GM23338 (cell line): ENCODE measurements at regions not wholly inside any gene's neighbourhood (a gene's known extent, or its start where the extent isn't known, plus 50 kb on each side); places are given as distances from the start of the nearest gene placed in this dataset.
A peak's percentile ranks its signal among the peaks of the same experiment; 100 is the strongest.

ENCODE experiments used
- ATAC-seq: fragments of 200-7000 bp; cut with Tn5 transposase; 3 replicates; pipeline ENCODE4 v1.9.1; 2020
- DNase-seq: peaks from one replicate; pipeline ENCODE4 v3.0.0-alpha.2; 2015; ENCODE audit warnings: low spot score
- H2AFZ ChIP-seq: fragments of 200-600 bp; sonication (generic); 2 replicates; pipeline ENCODE4 v1.8.0; 2016; ENCODE audit warnings: antibody characterized with exemption, mild to moderate bottlenecking, moderate library complexity
- H3F3A ChIP-seq: fragments of 200-600 bp; sonication (generic); replicated peaks from 2 replicates; pipeline ENCODE4 v1.8.0; 2017; ENCODE audit warnings: antibody characterized with exemption, mixed run types, low read depth
- H3K27ac ChIP-seq: fragments of 200-600 bp; sonication (generic); 2 replicates; pipeline ENCODE4 v1.6.1; 2016; ENCODE audit warnings: low read depth
- H3K27me3 ChIP-seq: fragments of 200-600 bp; sonication (generic); 2 replicates; pipeline ENCODE4 v1.8.0; 2016; ENCODE audit warnings: mild to moderate bottlenecking, mixed run types, moderate library complexity; ENCODE audit not compliant: insufficient read depth
- H3K36me3 ChIP-seq: fragments of 200-600 bp; sonication (generic); 2 replicates; pipeline ENCODE4 v1.8.0; 2016; ENCODE audit warnings: mild to moderate bottlenecking; ENCODE audit not compliant: insufficient read depth
- H3K4me1 ChIP-seq: fragments of 200-600 bp; sonication (generic); 2 replicates; pipeline ENCODE4 v1.8.0; 2016; ENCODE audit warnings: mild to moderate bottlenecking, moderate library complexity; ENCODE audit not compliant: insufficient read depth
- H3K4me2 ChIP-seq: fragments of 200-600 bp; sonication (generic); 2 replicates; pipeline ENCODE4 v1.7.1; 2017; ENCODE audit warnings: mixed run types
- H3K4me3 ChIP-seq: fragments of 200-600 bp; sonication (generic); 2 replicates; pipeline ENCODE4 v1.6.1; 2016; ENCODE audit warnings: mixed run types
- H3K79me2 ChIP-seq: fragments of 200-600 bp; sonication (generic); replicated peaks from 2 replicates; pipeline ENCODE4 v1.8.0; 2017; ENCODE audit warnings: mild to moderate bottlenecking; ENCODE audit not compliant: insufficient read depth
- H3K9me2 ChIP-seq: fragments of 200-600 bp; sonication (generic); 2 replicates; pipeline ENCODE4 v1.8.0; 2017; ENCODE audit not compliant: insufficient read depth
- H4K20me1 ChIP-seq: fragments of 200-600 bp; sonication (generic); replicated peaks from 2 replicates; pipeline ENCODE4 v1.8.0; 2017; ENCODE audit warnings: mild to moderate bottlenecking; ENCODE audit not compliant: insufficient read depth
- H3K27ac Mint-ChIP-seq: 2 replicates; pipeline ENCODE4 v1.8.0; 2020; ENCODE audit warnings: inconsistent platforms, mild to moderate bottlenecking, moderate library complexity, mixed read lengths
- H3K27me3 Mint-ChIP-seq: 3 replicates; pipeline ENCODE4 v1.8.0; 2022; ENCODE audit warnings: low read depth, mild to moderate bottlenecking, moderate library complexity, mixed read lengths, inconsistent platforms; ENCODE audit not compliant: insufficient read depth, poor library complexity
- H3K36me3 Mint-ChIP-seq: 3 replicates; pipeline ENCODE4 v1.8.0; 2021; ENCODE audit warnings: low read depth, mild to moderate bottlenecking, inconsistent platforms, moderate library complexity, mixed read lengths
- H3K4me1 Mint-ChIP-seq: 3 replicates; pipeline ENCODE4 v1.8.0; 2020; ENCODE audit warnings: mild to moderate bottlenecking, inconsistent platforms, mixed read lengths
- H3K4me3 Mint-ChIP-seq: 3 replicates; pipeline ENCODE4 v1.8.0; 2021; ENCODE audit warnings: moderate library complexity, mild to moderate bottlenecking, inconsistent platforms, mixed read lengths
- H3K9me3 Mint-ChIP-seq: 3 replicates; pipeline ENCODE4 v1.8.0; 2020; ENCODE audit warnings: moderate library complexity, mild to moderate bottlenecking, inconsistent platforms, mixed read lengths
- CREB1 ChIP-seq: fragments of 250-450 bp; sonication (Bioruptor Pico); IDR thresholded peaks from 2 replicates; pipeline ENCODE4 v1.5.0; 2020; ENCODE audit warnings: low read depth, mild to moderate bottlenecking, moderate library complexity
- CTCF ChIP-seq, 2 experiments: fragments of 200-600 bp in 1 of 2; sonication (generic) in 1 of 2; conservative IDR thresholded peaks; 2 replicates each; pipeline versions ENCODE4 v1.5.1 to v1.6.1; 2016 to 2017; ENCODE audit warnings: antibody characterized with exemption in 2 of 2, low read depth in 2 of 2, mild to moderate bottlenecking in 2 of 2, moderate library complexity in 1 of 2
- ETS1 ChIP-seq: IDR thresholded peaks from 2 replicates; pipeline ENCODE4 v1.6.1; 2016; ENCODE audit warnings: antibody characterized with exemption
- EZH2 ChIP-seq: fragments of 200-600 bp; sonication (generic); IDR thresholded peaks from one replicate; pipeline ENCODE4 v1.8.0; 2017; ENCODE audit warnings: antibody characterized with exemption, mild to moderate bottlenecking, low read depth; ENCODE audit not compliant: unreplicated experiment
- EZH2phosphoT487 ChIP-seq: fragments of 200-600 bp; sonication (generic); IDR thresholded peaks from one replicate; pipeline ENCODE4 v1.8.1; 2018; ENCODE audit warnings: antibody characterized with exemption; ENCODE audit not compliant: unreplicated experiment
- JUNB ChIP-seq: IDR thresholded peaks from one replicate; pipeline ENCODE4 v1.6.1; 2016; ENCODE audit warnings: antibody characterized with exemption; ENCODE audit not compliant: unreplicated experiment
- NANOG ChIP-seq: IDR thresholded peaks from 2 replicates; pipeline ENCODE4 v1.6.1; 2016; ENCODE audit warnings: antibody characterized with exemption, borderline replicate concordance
- POLR2AphosphoS5 ChIP-seq: IDR thresholded peaks from 2 replicates; pipeline ENCODE4 v1.6.1; 2016; ENCODE audit warnings: antibody characterized with exemption, low read depth
- REST ChIP-seq: IDR thresholded peaks from one replicate; pipeline ENCODE4 v1.6.1; 2018; ENCODE audit warnings: antibody characterized with exemption; ENCODE audit not compliant: unreplicated experiment
- ZNF114 ChIP-seq: fragments of 250-450 bp; sonication (Bioruptor Pico); IDR thresholded peaks from 2 replicates; pipeline ENCODE4 v1.5.0; 2020; ENCODE audit warnings: mild to moderate bottlenecking, moderate library complexity

GRCh38 chr2:128986867-128987268 is 668.2 kb upstream of the HS6ST1 start:
- H4K20me1 ChIP-seq = no peaks in the 10 kb centered on the region
- TF ChIP-seq CTCF (conservative IDR thresholded peaks at IDR 0.05; ENCODE audit: low read depth in 2 of 2) (0 out of 4 replicates have a peak, but pooled peaks of 1 of the 2 experiments have one; percentile 1), POLR2AphosphoS5 (no peak), REST (no peak)
- H3K4me2 ChIP-seq = no peak overlapping the region
- H3K27ac Mint-ChIP-seq = no peak overlapping the region
- peaks cover 5% of the 10 kb centered on the region for H3K4me1 Mint-ChIP-seq
- H3K4me3 Mint-ChIP-seq = no peak overlapping the region
- no peak overlapping the region for H3K4me3 ChIP-seq
- no peaks in the 10 kb centered on the region for H3K27me3 ChIP-seq
- H3K4me1 ChIP-seq = no peaks in the 10 kb centered on the region
- H2AFZ ChIP-seq = no peak overlapping the region
- H3K36me3 ChIP-seq = no peaks in the 10 kb centered on the region
- peak; percentile 50 for ATAC-seq
- no peaks in the 10 kb centered on the region; the same call in 1 of the 2 replicates for H3K9me2 ChIP-seq
- H3K36me3 Mint-ChIP-seq = no peaks in the 10 kb centered on the region
- no peak overlapping the region for H3K27ac ChIP-seq
- H3F3A ChIP-seq = no peaks in the 10 kb centered on the region
- H3K79me2 ChIP-seq = no peaks in the 10 kb centered on the region
- no peaks in the 10 kb centered on the region for H3K9me3 Mint-ChIP-seq
- H3K27me3 Mint-ChIP-seq = peaks cover 5% of the 10 kb centered on the region
- no peak for DNase-seq

GRCh38 chr2:128988326-128988725 is 669.7 kb upstream of the HS6ST1 start:
- no peaks in the 10 kb centered on the region for H3K9me2 ChIP-seq
- no peaks in the 10 kb centered on the region for H3K79me2 ChIP-seq
- H3K4me3 Mint-ChIP-seq = no peak overlapping the region
- H2AFZ ChIP-seq = no peak overlapping the region
- H3F3A ChIP-seq = no peaks in the 10 kb centered on the region
- H3K9me3 Mint-ChIP-seq = no peaks in the 10 kb centered on the region; the same call in 2 of the 3 replicates
- peaks cover 5% of the 10 kb centered on the region for H3K4me1 Mint-ChIP-seq
- no peaks in the 10 kb centered on the region for H3K36me3 Mint-ChIP-seq
- H3K4me2 ChIP-seq = no peak overlapping the region
- peaks cover 3% of the 10 kb centered on the region for H3K27me3 Mint-ChIP-seq
- H3K36me3 ChIP-seq = no peaks in the 10 kb centered on the region
- no peak overlapping the region for H3K27ac ChIP-seq
- no peak overlapping the region for H3K4me3 ChIP-seq
- no peaks in the 10 kb centered on the region for H4K20me1 ChIP-seq
- H3K4me1 ChIP-seq = no peaks in the 10 kb centered on the region
- DNase-seq = no peak
- ATAC-seq = no peak
- H3K27ac Mint-ChIP-seq = no peak overlapping the region
- no peaks in the 10 kb centered on the region for H3K27me3 ChIP-seq
- TF ChIP-seq NANOG (no peak), JUNB (no peak), EZH2phosphoT487 (no peak), ZNF114 (CRISPR knock-in tag) (no peak), ETS1 (no peak), CTCF (conservative IDR thresholded peaks at IDR 0.05; ENCODE audit: low read depth in 2 of 2) (no peak), EZH2 (no peak), REST (no peak), POLR2AphosphoS5 (no peak), CREB1 (CRISPR knock-in tag) (no peak)
